ENCODE measurements at regions not wholly inside any gene's neighbourhood (a gene's known extent, or its start where the extent isn't known, plus 50 kb on each side); places are given as distances from the start of the nearest gene placed in this dataset.

DNA sequence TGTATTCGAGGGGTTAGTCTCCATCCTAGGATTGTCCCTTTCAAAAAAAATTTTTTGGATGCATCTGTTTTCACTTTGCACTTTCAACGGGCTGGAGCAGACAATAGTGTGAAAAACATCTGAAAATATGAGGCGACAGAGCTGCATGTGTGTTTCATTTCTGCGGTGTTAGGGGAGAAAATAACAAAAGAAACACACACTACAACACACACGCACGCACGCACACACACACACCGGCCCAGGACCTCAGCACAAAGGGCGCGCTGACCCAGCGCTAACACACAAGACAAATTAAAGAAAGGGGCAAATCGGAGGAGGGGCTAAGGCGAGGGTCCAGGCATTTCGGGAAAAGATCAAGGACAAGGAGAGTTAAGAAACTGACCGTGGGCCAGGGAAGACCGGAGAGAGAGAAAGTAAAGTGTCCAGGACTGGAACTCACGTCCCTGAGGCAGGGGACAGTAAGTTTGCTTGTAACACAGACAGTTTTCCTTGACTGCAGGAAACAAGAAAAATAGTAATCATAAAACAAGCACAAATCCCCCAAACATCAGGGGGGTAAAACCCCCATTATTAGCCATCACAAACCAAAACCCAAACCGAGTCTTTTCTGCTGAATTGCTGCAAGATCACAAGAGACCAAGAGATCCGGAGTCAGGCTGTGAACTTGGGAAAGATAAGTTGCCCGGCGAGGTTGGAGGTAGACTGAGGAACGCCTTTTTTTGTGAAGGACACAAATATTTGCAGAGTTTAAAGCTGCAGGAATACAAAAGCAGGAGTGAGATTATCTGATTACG lies 302.1 kb downstream of the PARP8 start:
- Histone ChIP-seq H3K4me1 (peaks cover 0 to 9% (median 5%) of the 10 kb centered on the region in 10 experiments; a peak in 9 of 20 replicates), H3K27me3 (peaks cover 74 to 81% (median 79%) of the 10 kb centered on the region in 11 experiments), H3K9me3 (replicated peaks in 1 of 11) (peaks cover 11 to 42% (median 26%) of the 10 kb centered on the region in 11 experiments; a peak in 21 of 22 replicates), H3K9ac (no peak overlapping the region), H3K27ac (no peak overlapping the region), H4K20me1 (peaks cover 0 to 28% (median 7%) of the 10 kb centered on the region in 11 experiments; a peak in 6 of 22 replicates), H3K4me3 (no peak overlapping the region), H3K4me2 (no peak overlapping the region), H3K36me3 (no peaks in the 10 kb centered on the region)
- TF ChIP-seq Cebpa-rat (IDR thresholded peaks at IDR 0.05) = no peak

DNA sequence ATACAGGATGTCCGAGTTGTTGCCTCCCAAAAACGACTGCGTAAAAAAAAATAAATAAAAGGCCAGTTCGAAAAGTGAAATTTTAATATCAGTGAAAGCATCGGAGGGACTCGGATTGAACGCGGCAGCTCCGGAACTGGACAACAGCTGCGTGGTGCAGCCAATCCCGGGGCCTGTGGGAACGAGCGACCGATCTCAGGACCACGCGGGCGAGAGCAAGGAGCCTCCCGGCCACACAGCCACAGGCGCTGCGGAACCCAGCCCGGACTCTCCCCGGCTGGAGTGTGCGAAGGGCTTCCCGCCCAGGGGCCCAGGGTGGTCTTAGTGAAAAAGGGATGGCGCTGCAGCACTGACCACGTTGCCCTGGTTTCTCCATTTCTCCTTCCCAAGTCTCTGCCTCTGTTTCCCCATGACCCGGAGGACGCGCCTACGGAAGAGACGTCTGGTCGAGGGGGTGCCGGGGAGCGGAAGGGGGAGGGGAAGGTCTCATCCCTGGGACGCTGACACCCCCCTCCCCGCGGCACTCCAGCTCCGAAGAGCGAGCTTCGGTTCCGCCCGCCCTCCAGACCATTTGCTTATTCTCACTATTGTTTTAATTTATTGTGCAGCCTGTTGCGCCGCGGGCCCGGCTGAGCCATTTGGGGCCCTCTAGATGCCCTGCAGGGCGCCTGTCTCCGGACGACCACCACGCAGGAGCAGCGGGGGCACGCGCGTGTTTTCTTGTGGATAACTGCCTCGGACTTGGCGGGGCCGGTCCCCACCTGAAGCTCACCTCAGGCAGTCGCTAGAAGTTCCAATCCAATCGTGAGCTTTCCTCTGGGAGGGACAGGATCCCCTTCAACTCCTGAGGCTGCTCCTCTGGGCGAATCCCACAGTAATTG lies 303.0 kb downstream of the PARP8 start:
- Histone ChIP-seq H3K9ac (no peak overlapping the region), H3K27ac (no peak overlapping the region), H4K20me1 (peaks cover 0 to 22% (median 7%) of the 10 kb centered on the region in 11 experiments; a peak in 5 of 22 replicates), H3K4me2 (no peak overlapping the region), H3K4me3 (no peak overlapping the region), H3K27me3 (peaks cover 66 to 73% (median 71%) of the 10 kb centered on the region in 11 experiments), H3K9me3 (replicated peaks in 1 of 11) (peaks cover 11 to 42% (median 26%) of the 10 kb centered on the region in 11 experiments; a peak in 21 of 22 replicates), H3K36me3 (no peaks in the 10 kb centered on the region), H3K4me1 (0 out of 20 replicates have a peak, but pooled peaks cover 0 to under 1% (median 0%) of the 10 kb centered on the region in 10 experiments)
- no peak for TF ChIP-seq Cebpa-rat (IDR thresholded peaks at IDR 0.05)

DNA sequence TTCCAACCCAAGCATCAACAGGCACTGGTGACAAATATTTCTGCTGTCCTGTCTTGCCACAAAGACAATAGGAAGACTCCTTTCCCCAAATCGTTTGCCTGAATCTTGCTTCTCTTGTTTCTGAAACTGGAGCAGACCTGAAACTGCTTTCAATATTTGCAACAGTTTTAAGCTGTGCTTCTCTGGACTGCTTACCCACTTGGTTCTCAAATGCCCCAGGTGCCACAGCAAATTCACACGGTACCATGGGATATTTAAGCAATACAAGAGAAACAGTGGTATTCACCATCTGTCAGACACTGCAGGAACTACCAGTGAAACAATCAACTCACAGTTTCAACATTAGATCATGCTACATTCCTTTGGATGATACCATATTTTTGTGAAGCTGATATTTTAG lies 309.4 kb downstream of the PARP8 start:
- Histone ChIP-seq H3K4me3 (no peak overlapping the region), H3K4me1 (no peaks in the 10 kb centered on the region), H3K9ac (no peak overlapping the region), H3K36me3 (no peaks in the 10 kb centered on the region), H4K20me1 (no peaks in the 10 kb centered on the region), H3K27me3 (peaks cover 1 to 8% (median 6%) of the 10 kb centered on the region in 11 experiments; a peak in 20 of 22 replicates), H3K9me3 (replicated peaks in 1 of 11) (no peaks in the 10 kb centered on the region), H3K27ac (no peak overlapping the region), H3K4me2 (no peak overlapping the region)
- TF ChIP-seq Cebpa-rat (IDR thresholded peaks at IDR 0.05) = no peak

DNA sequence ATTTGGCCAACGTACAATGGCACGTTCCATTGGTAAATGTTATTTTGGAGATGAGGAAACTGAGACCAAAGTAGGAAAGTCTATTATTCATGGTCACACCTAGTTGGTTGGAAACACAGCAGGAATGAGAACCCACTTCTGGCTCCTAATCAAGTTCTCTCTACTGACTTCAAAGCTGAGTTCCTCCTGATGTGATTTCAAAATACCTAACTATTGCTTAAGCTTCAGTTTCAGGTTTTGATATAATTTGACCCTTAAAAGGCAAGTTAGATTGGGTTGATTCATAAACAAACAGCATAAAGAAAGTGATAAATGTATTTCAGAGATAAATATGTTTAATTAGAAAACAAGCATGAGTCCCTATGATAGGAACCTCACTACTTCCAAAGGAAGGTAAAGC lies 312.5 kb downstream of the PARP8 start:
- peaks cover 0 to 10% (median 7%) of the 10 kb centered on the region in 11 experiments; a peak in 11 of 22 replicates for H3K9me3 ChIP-seq (replicated peaks in 1 of 11)
- no peaks in the 10 kb centered on the region for H4K20me1 ChIP-seq
- no peaks in the 10 kb centered on the region for H3K4me1 ChIP-seq
- no peaks in the 10 kb centered on the region for H3K27me3 ChIP-seq
- H3K9ac ChIP-seq = no peak overlapping the region
- no peak overlapping the region for H3K4me2 ChIP-seq
- no peak for TF ChIP-seq Cebpa-rat (IDR thresholded peaks at IDR 0.05)
- H3K36me3 ChIP-seq = no peaks in the 10 kb centered on the region
- H3K4me3 ChIP-seq = no peak overlapping the region
- no peak overlapping the region for H3K27ac ChIP-seq

DNA sequence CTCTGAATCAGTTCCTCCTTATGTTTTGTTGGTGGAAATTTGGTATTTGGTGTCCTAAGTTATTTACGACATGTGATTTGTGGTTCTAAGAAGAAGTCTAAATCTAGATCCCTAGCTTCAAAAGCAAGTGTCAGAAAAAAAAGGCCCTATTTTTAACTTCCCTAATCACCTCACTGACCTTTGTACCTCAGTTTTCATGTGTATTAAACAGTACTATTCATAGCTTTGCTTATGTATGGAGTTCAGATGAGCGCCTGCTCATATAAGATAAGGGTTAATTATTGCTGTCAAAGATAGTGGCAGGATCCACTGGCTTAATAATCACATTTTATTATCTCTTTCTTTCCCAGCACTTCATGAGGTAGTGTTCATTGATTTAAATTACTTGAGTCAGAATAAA lies 318.2 kb downstream of the PARP8 start:
- H3K4me3 ChIP-seq = no peak overlapping the region
- H4K20me1 ChIP-seq = no peaks in the 10 kb centered on the region
- H3K4me2 ChIP-seq = no peak overlapping the region
- no peaks in the 10 kb centered on the region for H3K36me3 ChIP-seq
- TF ChIP-seq Cebpa-rat (IDR thresholded peaks at IDR 0.05) = no peak
- no peaks in the 10 kb centered on the region for H3K4me1 ChIP-seq
- H3K9me3 ChIP-seq (replicated peaks in 1 of 11) = peaks cover 0 to 10% (median 7%) of the 10 kb centered on the region in 11 experiments; a peak in 11 of 22 replicates
- H3K27me3 ChIP-seq = no peaks in the 10 kb centered on the region
- no peak overlapping the region for H3K9ac ChIP-seq
- no peak overlapping the region for H3K27ac ChIP-seq

DNA sequence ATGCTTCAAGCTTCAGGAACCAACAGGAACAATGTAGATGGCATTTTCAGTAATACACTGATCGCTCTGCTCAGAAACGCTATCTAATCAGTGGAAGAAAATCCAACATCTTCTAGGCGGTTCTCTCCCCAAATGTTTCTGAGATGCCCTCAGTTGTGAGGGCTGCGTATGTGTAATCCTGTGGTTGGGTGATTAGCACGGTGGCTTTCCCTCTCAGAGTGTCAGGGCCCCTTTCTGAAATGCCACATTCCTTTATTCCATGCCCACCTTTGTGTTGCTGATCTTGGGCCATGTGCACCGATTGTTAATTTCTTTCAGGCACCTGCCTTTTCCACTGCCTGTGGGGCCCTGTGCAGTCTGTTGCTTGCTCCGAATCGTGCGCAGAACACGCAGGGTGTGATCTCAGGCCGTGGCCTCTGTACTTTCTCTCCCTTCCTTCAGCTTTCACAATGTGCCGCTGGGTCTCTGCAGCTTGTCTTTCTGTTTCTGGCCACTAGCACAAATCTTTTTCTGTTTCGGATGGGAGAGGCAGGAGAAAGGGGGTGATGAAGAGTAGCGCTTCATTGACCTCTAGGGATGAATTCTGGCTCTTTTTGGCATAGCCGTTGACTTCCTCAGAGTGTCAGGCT lies 324.0 kb downstream of the PARP8 start:
- H3K27me3 ChIP-seq = no peaks in the 10 kb centered on the region
- no peaks in the 10 kb centered on the region for H3K9me3 ChIP-seq (replicated peaks in 1 of 11)
- H3K36me3 ChIP-seq = no peaks in the 10 kb centered on the region
- no peak overlapping the region for H3K4me3 ChIP-seq
- TF ChIP-seq Cebpa-rat (IDR thresholded peaks at IDR 0.05) = no peak
- no peaks in the 10 kb centered on the region for H3K4me1 ChIP-seq
- no peak overlapping the region for H3K9ac ChIP-seq
- no peak overlapping the region for H3K27ac ChIP-seq
- no peaks in the 10 kb centered on the region for H4K20me1 ChIP-seq
- H3K4me2 ChIP-seq = no peak overlapping the region

DNA sequence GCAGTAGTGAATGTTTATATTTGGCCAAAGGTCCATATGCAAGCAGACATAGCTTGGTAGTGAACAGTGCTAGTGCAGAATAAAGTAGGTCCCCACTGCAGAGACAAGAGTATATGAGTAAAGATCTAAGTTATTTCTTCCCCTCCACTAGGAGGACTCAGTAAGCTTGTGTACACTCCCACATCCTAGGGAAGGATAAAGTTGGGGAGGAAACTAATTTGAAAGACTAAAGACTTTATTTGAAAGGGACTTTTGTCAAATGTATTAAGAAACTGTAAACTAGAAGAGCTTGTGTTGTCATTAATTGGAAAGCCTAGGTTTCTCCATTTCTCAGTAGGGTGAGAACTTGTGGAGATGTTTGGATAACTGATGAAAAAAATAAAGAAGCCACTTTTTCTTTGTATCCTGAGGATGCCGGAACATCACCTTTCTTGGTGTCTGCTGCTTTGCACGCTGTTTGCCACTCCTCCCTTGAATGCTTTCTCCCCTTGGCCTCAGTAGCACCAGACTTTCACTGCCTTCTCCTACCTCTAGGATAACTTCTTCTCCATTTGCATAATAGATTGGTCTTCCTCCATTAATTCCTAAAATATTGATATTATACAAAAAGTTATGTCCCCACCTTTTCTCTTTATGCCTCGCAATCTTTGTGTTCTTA lies 329.0 kb downstream of the PARP8 start:
- TF ChIP-seq Cebpa-rat (IDR thresholded peaks at IDR 0.05) = no peak
- H3K9ac ChIP-seq = no peak overlapping the region

DNA sequence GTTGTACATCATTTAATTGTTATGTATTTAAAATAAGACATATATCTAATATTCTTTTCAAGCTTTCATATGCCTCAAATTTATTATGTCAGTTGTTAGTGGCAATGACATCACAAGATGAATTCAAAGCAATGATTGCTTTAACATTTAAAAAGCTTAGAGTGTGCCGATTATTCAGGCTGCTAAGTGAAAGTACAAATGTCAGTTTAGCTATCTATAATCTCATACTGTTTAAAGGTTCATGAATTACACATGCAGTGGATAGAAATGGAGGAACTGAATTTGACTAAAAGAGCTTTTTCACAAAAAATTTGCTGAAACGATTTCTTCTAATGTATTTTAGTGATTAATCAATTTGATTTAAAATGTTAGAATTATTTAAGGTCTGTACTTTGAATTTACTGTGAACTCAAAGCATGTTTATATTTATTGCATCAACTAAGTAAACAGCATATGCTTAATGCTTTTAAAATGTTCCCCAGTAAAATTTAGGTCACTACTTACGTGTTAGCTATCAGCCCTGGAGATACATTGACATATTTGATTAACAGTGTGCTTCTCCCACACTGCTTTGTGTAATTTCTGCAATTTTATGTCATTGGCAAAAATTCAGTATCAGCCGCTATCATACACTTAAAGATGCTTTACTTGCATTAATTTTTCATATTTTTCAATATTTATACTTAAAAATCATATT lies 334.9 kb downstream of the PARP8 start:
- H3K4me2 ChIP-seq = no peak overlapping the region
- H3K36me3 ChIP-seq = no peaks in the 10 kb centered on the region
- no peaks in the 10 kb centered on the region for H4K20me1 ChIP-seq
- TF ChIP-seq Cebpa-rat (IDR thresholded peaks at IDR 0.05) = no peak
- no peak overlapping the region for H3K4me3 ChIP-seq
- no peaks in the 10 kb centered on the region for H3K27me3 ChIP-seq
- H3K9ac ChIP-seq = no peak overlapping the region
- H3K9me3 ChIP-seq (replicated peaks in 1 of 11) = no peaks in the 10 kb centered on the region
- H3K27ac ChIP-seq = no peak overlapping the region
- H3K4me1 ChIP-seq = no peaks in the 10 kb centered on the region

More for the DNA sequence above, 329.0 kb downstream of the PARP8 start:
- no peaks in the 10 kb centered on the region for H3K27me3 ChIP-seq
- no peak overlapping the region for H3K4me2 ChIP-seq
- H3K27ac ChIP-seq = no peak overlapping the region
- no peaks in the 10 kb centered on the region for H3K36me3 ChIP-seq
- H3K9me3 ChIP-seq (replicated peaks in 1 of 11) = no peaks in the 10 kb centered on the region
- H3K4me1 ChIP-seq = no peaks in the 10 kb centered on the region
- H4K20me1 ChIP-seq = no peaks in the 10 kb centered on the region
- no peak overlapping the region for H3K4me3 ChIP-seq

Measured in BLaER1 treated with 17β-estradiol and CSF1 and Interleukin-3, amounts not matched to agents 10 nM and 100 nM (cell line).